ENCODE measurements at regions not wholly inside any gene's neighbourhood (a gene's known extent, or its start where the extent isn't known, plus 50 kb on each side); places are given as distances from the start of the nearest gene placed in this dataset.

GRCh38 chr12:77115471-77115870 lies 50.1 kb upstream of the E2F7 start:
- DNase-seq: no peak
